ENCODE measurements at regions not wholly inside any gene's neighbourhood (a gene's known extent, or its start where the extent isn't known, plus 50 kb on each side); places are given as distances from the start of the nearest gene placed in this dataset.

DNA sequence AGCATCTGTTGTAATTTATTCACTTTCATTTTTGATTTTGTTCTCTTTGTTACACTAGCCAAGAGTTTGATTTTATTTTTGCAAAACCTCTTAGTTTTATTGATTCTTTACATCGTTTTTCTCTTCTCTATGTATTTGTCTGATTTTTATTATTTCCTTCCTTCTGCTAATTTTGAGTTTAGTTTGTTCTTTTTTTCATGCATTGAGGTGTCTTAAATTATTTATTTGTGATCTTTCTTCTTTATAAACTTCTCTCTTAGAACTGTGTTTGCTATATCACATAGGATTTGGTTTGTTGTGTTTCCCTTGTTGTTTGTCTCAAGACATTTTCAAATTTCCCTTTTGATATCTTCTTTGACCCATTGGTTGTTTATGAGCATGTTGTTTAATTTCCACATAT, 51.7 kb upstream of the NFKBIA start:
- DNase-seq (ENCODE audit: low spot score): no peak

DNA sequence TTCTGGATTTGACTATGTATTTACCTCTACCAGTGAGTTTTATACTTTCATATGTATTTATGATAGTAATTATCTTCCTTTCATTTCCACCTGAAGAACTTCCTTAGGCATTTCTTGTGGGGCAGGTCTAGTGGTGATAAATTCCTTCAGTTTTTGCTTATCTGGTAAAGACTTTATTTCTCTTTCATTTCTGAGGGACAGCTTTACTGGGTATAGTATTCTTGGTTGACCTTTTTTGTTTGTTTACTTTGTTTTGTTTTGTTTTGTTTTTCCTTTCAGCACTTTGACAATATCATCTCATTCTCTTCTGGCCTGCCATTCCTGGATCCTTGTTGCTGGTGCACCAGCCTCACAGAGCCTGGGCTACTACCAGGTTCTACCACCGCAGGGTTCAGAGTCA, 53.9 kb upstream of the NFKBIA start:
- no peak for DNase-seq (ENCODE audit: low spot score)

DNA sequence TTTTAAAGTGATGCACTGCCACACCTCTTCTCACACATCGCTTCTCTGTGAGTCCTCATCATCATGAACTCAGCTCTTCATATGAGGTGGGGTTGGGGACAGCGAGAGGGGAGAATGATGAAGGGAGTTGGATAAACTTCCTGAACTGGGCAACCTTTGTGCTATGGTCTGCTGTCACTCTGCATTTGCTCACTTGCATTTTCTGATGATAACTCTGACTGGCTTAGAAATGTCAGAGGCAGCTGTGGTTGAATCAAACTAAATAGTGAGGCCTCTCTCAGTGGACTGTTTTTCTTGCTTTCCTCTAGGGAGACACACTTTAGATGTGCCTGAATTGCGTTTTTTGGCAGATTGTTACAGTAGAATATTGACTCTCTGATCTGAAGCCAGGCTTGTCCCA, 55.2 kb upstream of the NFKBIA start:
- DNase-seq (ENCODE audit: low spot score): no peak

DNA sequence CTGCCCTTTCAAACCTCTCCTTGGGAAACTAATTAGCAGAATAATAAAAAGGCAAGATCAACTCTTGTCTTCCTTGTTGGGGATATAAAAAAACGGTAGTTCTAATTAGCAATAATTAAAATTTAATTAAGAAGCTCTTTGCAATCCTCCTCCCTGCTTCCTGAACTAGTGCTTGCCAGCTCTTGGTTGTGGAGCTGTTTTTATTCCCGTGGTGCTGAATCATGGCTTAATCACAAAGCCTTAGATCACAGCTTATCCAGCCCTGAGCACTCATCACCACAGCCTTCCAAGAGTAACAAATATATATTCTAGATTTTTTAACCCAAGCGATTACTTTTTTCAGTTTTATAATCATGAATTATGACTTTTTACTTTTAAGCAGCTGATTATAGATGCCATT, 63.2 kb upstream of the INSM2 start:
- DNase-seq (ENCODE audit: low spot score): peak; percentile 1

GRCh38 chr14:35471803-35472202, 62.2 kb upstream of the INSM2 start:
- no peak for DNase-seq (ENCODE audit: low spot score)

DNA sequence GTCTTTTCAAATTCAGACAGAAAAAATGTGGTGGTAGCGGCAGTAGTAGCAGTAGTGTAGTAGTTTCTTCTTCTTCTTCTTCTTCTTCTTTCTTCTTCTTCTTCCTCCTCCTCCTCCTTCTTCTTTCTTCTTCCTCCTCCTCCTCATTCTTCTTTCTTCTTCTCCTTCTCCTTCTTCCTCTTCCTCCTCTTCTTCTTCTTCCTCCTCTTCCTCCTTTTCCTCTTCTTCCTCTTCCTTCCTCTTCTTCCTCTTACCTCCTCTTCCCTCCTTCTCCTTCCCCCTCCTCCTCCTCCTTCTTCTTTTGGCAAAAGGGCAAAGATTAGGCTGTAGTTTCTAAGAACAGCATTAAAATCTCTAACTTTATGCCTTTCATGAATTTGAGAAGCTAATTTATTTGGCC, 59.6 kb upstream of the INSM2 start:
- no peak for DNase-seq (ENCODE audit: low spot score)

DNA sequence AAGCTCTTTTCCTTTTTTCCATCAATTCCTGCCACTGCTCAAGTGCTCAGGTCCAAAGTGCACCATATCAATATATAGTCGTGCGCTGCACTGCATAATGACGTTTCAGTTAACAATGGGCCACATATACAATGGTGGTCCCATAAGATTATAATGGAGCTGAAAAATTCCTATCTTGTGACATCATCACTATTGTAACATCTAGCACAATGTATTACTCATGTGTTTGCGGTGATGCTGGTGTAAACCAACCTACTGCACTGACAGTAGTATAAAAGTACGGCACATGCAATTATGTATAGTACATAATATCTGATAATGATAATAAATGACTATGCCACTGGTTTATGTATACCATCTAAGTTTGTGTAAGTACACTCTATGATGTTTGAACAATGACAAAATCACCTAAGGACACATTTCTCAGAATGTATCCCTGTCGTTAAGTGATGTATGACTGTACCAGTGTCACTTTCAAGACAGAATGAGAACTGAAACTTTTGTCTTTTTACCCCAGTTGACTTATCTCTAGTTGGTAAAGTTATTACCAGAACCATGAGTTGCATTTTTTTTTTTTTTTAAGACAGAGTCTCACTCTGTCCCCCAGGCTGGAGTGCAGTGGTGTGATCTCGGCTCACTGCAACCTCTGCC, 53.7 kb upstream of the INSM2 start:
- DNase-seq (ENCODE audit: low spot score): peak; percentile 22

DNA sequence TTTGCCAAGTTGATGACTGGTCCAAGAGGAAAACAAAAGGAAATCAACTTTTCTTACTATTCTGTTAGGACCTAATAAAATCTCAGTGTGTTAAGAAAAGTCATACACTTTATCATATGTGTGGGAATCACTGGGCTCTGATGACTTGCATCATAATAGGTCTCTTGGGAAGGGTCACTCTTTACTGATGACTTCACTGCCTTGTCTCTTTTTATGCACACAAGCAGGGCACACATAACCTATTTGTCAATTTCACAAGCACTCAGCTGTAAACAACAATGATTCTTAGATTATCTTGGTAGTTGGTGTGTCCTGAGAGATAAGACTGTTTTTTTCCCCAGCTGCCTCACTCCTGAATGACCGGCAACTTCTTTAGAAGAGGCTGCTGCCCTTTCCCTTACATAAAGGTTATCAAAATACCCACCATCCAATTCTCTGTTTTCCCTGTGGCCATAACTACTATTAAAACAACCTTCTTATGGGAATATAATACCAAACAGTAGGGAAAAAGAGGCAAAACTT, 50.9 kb upstream of the INSM2 start:
- DNase-seq (ENCODE audit: low spot score): no peak

Measured in A172 (cell line).